ENCODE measurements at regions not wholly inside any gene's neighbourhood (a gene's known extent, or its start where the extent isn't known, plus 50 kb on each side); places are given as distances from the start of the nearest gene placed in this dataset.

- intact Hi-C loops (cut with DNase I; ENCODE audit: low total_unique reads) = no loop called here
- DNase-seq (ENCODE audit: low spot score in 2 of 2) = no peak
- Histone ChIP-seq H3K36me3 (no peaks in the 10 kb centered on the region), H3K4me1 (no peaks in the 10 kb centered on the region), H3K9me3 (no peaks in the 10 kb centered on the region), H3K27ac (no peak overlapping the region), H3K4me3 (no peak overlapping the region), H3K27me3 (no peaks in the 10 kb centered on the region)
- TF ChIP-seq POLR2AphosphoS5 (IDR thresholded peaks at IDR 0.05) (no peak), CTCF (IDR thresholded peaks at IDR 0.05) (no peak), POLR2A (IDR thresholded peaks at IDR 0.05) (no peak)
Measured at GRCh38 chr7:25319707-25320106, 91.4 kb upstream of the NPVF start.

DNA sequence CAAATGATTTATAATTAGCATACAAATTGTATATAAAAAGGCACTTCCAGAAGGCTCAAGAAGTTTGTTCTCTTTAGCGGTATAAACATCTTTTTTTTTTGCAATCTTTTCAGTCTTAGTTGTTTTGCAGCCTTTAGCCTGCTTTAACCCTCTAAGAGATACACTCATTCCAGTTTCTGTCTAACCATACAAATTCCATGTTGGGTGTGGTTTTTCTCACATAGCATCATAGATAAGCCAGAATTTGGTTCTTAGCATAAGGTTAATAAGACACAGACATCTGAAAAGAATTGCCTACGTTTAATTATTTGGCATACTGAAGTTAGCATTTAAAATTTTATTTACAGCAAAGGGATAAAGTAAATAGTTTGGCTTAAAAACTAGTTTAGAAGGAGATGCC, 92.5 kb upstream of the NPVF start:
- Histone ChIP-seq H3K36me3 (no peaks in the 10 kb centered on the region), H3K9me3 (no peaks in the 10 kb centered on the region), H3K4me3 (no peak overlapping the region), H3K4me1 (no peaks in the 10 kb centered on the region), H3K27me3 (no peaks in the 10 kb centered on the region), H3K27ac (no peak overlapping the region)
- TF ChIP-seq POLR2A (IDR thresholded peaks at IDR 0.05) (no peak), CTCF (IDR thresholded peaks at IDR 0.05) (no peak), POLR2AphosphoS5 (IDR thresholded peaks at IDR 0.05) (no peak)
- intact Hi-C loops (cut with DNase I; ENCODE audit: low total_unique reads) = no loop called here
- DNase-seq (ENCODE audit: low spot score in 2 of 2) = no peak

GRCh38 chr7:25321424-25321823, 93.1 kb upstream of the NPVF start:
- Histone ChIP-seq H3K36me3 (no peaks in the 10 kb centered on the region), H3K27me3 (no peaks in the 10 kb centered on the region), H3K9me3 (no peaks in the 10 kb centered on the region), H3K4me1 (no peaks in the 10 kb centered on the region), H3K27ac (no peak overlapping the region), H3K4me3 (no peak overlapping the region)
- DNase-seq (ENCODE audit: low spot score in 2 of 2) = no peak
- intact Hi-C loops (cut with DNase I; ENCODE audit: low total_unique reads) = no loop called here
- TF ChIP-seq CTCF (IDR thresholded peaks at IDR 0.05) = no peak
- TF ChIP-seq POLR2A (IDR thresholded peaks at IDR 0.05) = no peak
- no peak for TF ChIP-seq POLR2AphosphoS5 (IDR thresholded peaks at IDR 0.05)

GRCh38 chr7:25322473-25322872, 94.2 kb upstream of the NPVF start:
- Histone ChIP-seq H3K4me3 (no peak overlapping the region), H3K27me3 (no peaks in the 10 kb centered on the region), H3K4me1 (no peaks in the 10 kb centered on the region), H3K9me3 (no peaks in the 10 kb centered on the region), H3K36me3 (no peaks in the 10 kb centered on the region), H3K27ac (no peak overlapping the region)
- TF ChIP-seq POLR2AphosphoS5 (IDR thresholded peaks at IDR 0.05) = no peak
- no peak for TF ChIP-seq POLR2A (IDR thresholded peaks at IDR 0.05)
- TF ChIP-seq CTCF (IDR thresholded peaks at IDR 0.05) = no peak
- intact Hi-C loops (cut with DNase I; ENCODE audit: low total_unique reads) = no loop called here
- no peak for DNase-seq (ENCODE audit: low spot score in 2 of 2)

- no peak overlapping the region for H3K27ac ChIP-seq
- no peak for TF ChIP-seq POLR2A (IDR thresholded peaks at IDR 0.05)
- no peak for TF ChIP-seq CTCF (IDR thresholded peaks at IDR 0.05)
- TF ChIP-seq POLR2AphosphoS5 (IDR thresholded peaks at IDR 0.05) = no peak
- no peak for DNase-seq (ENCODE audit: low spot score in 2 of 2)
- intact Hi-C loops (cut with DNase I; ENCODE audit: low total_unique reads) = no loop called here
- H3K4me3 ChIP-seq = no peak overlapping the region
- H3K36me3 ChIP-seq = no peaks in the 10 kb centered on the region
- H3K9me3 ChIP-seq = no peaks in the 10 kb centered on the region
- no peaks in the 10 kb centered on the region for H3K4me1 ChIP-seq
- H3K27me3 ChIP-seq = no peaks in the 10 kb centered on the region
Measured at GRCh38 chr7:25325186-25325757, 97.0 kb upstream of the NPVF start.

Measured in breast epithelium (tissue), 4 donors.